GM04504 (cell line): ENCODE measurements at regions not wholly inside any gene's neighbourhood (a gene's known extent, or its start where the extent isn't known, plus 50 kb on each side); places are given as distances from the start of the nearest gene placed in this dataset.

Source experiments
- DNase-seq: peaks from one replicate; pipeline ENCODE4 v3.0.0-alpha.2; 2012; ENCODE audit warnings: low read depth

DNA sequence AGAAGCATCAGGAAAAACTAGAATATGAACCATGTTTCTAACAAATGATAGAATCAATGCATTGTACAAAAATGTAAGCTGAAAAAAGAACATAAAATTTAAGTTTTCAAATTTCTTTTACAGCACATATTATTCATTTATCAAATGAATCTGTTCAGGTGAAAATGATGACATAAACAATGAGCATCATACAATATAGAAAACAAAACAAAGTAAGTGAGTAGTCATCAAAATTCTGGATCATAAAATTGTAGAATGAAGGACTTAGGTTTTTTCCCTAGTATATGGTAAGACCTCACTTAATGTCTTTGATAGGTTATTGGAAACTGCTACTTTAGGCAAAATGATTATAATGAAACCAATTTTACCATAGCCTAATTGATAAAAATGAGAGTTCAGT is 427.0 kb upstream of the KCNH7 start:
- no peak for DNase-seq

DNA sequence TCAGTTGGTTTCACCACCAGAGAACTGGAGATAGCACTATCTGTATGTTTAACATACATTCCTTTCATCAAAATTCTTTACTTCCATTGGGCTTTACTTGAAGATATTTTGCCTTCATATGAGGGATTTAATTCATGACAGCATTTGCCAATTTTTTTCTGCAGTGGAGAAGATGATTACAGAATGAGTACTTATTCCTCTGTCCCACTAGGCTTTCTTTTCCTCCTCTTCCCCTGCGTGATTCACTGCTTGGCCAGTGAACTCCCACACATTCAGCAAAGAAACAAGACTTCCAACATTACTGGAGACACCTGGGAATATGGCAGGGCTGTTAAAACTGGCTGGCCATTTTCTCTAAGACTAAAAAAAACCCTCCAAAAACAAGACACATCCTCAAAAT is 425.8 kb upstream of the KCNH7 start:
- DNase-seq: no peak

DNA sequence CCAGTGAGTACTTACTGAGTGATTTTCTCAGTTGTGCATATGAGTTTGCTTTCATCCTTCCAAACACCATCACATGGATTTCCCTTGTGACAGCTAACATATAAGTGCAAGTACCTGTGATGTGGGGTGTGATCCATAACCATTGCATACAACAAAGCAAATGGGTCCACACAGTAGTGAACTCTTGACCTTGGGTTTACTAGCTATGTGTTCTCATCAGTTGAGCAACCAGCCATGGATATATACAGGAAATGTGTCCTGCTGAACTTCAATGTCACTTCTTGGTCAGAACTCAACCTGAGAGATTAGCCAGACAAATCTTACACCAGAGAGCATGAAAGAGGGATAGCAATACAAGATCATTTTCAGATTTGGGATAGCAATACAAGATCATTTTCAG is 420.9 kb upstream of the KCNH7 start:
- no peak for DNase-seq

DNA sequence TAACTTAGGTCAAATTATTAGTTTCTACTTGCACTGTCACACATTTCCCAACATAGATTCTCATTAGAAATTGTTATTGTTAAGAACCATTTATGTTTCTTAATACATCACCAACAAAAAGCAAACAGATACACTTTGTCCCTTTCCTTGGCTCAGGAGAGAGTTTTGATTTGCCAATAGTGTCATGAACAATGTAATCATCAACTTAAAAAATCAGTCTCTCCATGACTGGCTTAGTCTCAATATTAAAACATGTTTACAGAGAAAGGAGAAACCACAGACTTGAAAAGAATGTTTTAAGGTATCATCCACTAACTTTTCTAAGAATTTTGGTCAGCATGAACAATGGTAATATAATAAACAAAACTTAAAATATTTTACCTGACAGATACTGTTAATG is 416.5 kb upstream of the KCNH7 start:
- no peak for DNase-seq

DNA sequence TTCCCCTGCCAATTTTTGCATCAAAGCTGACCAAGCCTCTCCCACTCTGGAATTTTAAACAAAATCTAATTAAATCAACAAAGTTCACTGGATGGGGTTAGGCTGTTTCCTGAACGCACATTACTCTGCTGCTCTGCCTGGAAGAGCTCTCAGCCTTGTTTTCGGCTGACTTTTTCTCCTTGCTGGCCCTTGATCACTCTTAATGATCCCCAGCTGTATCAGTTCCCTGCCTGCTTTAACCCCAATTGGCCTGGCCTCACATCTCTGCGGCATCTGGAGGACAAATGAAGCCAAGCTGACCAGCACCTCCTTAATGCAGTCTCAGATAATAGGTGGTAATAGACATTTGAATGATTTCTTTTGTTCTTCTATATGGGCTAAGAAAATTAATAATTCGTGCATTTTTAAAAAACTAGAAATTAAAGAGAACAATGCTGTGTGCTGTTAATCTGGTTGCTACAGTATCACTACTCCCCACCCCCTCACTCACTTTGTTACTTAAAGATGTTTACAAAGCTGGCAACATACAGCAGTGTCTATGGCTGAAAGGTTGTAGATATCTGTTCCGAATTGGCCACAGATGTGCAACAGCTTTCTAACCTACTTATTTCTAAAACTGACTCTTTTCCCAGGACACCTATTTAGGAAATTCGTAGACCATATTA is 415.2 kb upstream of the KCNH7 start:
- DNase-seq: no peak

DNA sequence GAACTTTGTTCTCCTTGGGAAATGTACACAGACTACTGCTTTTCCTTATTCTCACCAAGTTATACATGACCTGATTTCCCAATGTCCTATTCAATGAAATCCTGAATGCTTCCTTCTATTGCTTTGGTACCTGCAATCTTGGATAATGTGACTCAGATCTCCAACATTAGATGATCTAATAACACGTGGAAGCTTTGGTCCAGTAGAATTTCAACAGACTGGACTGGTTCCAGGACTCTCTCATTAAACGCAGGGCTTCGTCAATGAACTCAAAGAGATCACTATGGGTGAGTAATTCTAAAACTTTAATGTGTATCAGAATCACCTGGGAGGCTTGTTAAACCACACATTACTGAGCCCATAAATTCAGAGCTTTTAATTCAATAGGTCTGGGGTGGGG is 413.6 kb upstream of the KCNH7 start:
- no peak for DNase-seq

DNA sequence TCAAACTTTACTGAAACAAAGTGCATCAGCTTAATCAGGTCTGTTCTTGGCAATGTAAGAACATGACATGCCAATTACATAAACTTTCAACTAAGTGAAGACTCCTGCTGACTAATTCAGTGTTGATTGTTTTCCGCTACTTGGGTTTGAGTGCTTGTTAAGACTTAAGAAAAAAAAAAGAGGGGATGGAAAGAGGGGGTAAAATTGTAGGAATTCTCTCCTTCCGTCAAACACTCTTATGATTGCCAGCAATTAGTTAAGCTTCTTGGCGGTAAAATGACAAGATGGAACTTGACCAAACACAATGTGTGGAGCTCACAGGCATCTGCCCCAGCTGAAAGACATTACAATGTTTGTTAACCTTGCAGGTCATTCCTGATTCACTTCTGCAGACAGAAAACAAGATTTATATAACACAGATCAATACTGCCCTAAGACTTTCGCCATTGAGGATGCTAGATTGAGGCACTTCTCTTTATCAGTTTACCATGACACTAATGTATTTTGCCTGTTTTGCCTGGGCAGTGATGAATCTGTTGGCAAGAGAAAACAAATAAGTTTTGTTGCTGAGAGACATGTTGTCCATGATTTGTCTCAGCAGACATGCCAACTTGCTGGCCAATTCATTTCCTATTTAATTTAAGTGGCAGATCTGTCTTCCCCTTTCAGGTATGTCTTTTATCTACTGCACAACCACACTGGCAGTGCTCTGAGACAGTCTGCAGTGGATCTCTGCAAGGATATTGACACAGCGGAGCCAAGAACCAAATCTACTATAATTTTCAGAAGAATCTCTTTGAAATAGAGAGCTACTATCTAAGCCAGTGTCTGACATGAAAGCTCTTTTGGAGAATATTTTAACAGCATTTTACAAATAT is 410.0 kb upstream of the KCNH7 start:
- DNase-seq: no peak

DNA sequence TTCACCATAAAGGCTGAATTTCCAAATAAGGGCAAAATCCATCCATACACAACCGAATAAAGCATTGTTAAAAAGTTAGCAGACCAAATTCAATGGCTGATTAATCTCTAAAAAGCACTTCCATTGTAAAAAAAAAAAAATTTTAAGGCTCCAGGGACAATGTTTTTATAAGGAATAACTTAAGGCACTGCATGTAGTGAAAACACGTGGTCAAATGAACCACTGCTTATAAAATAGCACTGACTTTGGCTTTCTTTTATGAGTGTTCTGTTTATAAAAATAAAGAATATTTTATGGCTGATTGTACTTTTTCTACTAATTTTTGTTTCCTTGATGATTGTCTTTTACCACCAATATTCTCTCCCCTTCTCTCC is 409.3 kb upstream of the KCNH7 start:
- DNase-seq: no peak

DNA sequence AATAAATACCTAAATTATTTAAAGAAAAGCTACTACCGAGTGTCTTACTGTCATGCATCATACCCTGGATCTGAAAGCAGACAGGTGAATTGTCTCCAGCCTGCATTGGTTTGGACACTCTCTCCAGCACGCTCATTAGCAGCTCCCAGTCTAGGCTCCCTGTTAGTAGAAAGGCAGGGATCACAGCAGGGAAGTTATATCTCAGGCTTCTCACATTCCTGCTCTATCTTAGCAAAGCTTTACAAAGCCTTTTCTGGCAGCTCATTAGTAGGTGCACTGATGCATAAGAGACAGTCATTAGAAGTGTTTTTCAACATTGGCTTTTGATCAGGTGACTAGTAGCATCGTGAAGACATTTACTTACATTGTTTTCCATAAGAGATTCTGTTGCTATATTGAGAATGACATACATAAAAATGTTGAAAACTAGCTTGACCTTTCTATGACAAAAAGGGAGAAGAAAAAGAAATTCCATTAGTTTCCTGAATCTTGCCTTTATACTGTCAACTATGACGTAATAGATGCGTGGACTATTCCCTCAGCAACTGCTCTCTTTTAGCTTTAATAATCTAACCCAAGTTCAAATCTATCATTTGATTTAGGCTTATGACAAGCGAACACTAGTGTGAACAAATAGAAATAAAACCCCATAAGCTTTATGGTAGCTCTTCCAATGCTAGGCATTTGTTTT is 408.7 kb upstream of the KCNH7 start:
- no peak for DNase-seq

DNA sequence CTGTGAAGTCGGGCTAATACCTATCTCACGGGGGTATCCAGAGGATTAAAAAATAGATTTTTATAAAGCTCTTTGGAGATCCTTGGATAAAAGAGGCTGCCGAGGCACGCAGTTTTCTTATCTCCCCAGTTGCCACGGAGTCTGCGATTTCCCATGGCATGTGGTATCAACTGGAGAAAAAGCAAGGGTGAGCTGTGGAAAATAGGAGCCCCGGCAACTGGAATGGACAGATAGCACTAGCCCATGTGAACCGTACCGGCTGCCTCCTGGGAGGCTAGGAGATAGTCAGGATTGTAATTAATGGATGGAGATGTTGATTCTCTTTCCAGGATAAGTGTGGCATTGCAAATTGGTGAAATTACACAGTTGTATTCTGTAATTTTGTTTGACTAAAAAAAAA is 407.6 kb upstream of the KCNH7 start:
- DNase-seq: no peak

DNA sequence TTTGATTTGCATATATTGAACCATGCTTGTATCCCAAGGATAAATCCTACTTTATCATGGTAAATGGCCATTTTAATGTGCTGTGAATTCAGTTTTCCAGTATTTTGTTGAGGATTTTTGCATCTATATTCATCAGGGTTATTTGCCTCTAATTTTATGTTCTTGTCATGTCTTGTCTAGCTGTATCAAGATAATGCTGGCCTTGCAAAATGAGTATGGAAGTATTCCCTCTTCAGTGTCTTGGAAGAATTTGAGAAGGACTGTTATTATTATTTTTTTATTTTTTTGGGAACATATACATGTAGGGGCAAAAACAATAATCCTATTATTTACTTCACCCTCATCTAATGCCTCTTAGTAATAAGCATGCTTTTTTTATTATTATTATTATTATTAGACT is 398.0 kb upstream of the KCNH7 start:
- no peak for DNase-seq

DNA sequence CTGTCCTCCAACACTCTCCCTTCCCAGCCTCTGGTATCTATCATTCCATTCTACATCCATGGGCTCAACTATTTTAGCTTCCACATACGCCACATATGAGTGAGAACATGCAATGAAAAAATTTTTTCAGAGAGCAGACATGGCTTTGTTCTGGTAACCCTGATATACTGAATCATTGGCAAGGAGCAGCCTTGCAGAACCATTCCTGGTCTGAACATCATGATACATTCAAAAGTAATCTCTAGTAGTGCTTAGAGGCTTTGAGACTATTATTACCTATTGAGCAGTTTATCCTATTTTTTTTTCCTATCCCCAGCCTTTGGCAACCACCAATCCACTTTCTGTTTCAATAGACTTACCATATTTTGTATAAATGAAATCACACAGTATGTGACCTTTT is 393.1 kb upstream of the KCNH7 start:
- no peak for DNase-seq

DNA sequence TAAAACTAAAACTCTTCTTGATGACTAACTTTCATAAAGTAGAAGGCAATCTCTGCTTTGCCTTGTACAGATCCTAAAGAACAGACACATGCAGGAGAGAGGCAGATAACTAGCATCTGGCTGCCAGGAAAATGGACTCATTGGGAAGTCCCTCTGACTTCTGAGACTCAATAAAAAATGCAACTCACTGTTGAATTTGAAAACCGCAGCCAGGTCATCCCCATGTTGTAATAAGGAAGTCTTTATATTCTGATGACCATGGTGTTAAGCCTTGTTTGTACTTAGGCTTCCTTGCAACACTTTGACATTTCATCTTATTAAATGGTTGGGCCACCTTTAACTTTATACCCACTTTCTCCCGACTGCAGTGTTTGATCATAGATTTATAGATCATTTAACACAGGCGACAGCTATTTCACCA is 375.1 kb upstream of the KCNH7 start:
- DNase-seq: peak; percentile 69

DNA sequence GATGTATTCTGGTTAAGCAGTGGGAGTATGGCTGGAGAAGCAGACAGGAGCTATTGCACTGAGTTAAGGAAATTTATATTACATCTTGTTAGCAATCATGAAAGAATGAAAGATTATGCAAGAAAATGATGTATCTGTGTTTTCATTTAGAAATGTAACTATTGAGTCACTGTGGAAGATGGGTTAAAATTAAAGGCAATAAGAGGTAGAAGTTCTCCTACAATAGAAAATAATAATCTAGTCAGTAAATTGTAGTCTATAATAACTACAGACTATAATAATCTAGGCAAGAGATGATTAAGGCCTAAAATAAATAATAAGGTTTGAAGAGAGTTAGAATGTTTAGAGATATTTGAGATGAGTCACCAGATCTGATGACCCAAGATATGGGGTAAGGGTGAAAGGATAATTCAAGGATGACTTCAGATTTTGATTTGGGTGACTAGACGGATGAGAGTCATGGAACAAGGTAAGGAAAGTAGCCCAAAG is 371.9 kb upstream of the KCNH7 start:
- DNase-seq: peak; percentile 26

DNA sequence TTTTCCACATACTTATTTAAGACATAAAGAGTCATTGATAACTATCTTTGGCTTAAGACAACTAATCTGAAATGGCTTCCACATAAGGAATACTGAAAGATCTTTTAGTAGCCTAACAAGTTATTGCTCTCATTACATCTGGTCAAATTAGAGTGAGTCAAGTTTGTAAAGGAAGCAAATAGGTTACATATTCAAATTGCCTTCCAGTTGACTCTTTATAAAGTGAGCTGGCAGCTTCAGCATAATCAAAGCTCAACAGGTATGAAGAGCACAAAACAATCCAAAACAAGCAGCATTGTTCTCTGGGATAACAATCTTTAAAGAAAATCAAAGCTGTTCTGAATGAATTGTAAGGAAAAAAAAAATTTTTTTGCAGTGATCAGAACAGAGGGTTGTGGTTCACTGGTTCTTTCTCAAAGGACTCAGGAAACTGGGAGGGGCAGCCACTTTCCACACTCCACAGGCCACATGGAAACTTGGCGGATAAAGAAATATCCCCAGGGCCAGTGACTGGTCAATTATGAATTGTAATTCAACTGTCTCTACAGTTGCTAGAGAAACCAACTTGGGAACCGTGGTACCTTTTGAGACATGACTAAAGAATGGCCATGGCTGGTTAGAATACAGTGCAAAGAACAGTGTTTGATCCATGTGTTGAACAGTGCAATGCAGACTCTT is 369.3 kb upstream of the KCNH7 start:
- DNase-seq: no peak

DNA sequence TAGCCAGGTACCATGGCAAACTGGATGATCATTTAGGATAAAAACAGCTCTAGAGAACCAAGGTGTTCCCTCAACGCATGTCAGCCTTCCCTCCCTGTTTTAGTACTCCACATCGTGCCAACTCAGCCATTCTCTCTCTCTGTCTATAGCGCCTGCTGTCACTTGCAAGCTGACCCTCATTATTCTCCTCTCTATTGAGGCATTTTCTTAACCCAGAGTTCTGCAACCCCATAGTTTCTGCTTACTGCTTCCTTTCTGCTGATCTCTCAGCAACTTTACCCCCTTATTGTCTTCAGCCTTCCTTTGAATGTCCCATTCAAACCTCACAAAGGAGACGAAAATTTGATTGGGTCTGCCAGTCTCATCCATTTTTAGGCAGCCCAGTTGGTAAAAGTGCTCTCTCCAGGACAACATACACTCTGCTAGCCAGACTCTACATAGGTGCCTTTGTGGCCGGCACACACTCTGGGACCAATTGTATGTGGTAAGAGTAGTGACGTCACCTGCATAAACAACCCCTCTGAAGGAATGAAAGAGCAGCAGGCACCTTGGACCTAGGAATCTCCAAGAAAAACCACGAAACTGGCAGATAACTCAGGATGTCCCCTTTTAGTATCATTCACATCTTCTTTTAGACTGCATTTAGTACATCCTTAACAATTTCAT is 367.2 kb upstream of the KCNH7 start:
- DNase-seq: no peak

DNA sequence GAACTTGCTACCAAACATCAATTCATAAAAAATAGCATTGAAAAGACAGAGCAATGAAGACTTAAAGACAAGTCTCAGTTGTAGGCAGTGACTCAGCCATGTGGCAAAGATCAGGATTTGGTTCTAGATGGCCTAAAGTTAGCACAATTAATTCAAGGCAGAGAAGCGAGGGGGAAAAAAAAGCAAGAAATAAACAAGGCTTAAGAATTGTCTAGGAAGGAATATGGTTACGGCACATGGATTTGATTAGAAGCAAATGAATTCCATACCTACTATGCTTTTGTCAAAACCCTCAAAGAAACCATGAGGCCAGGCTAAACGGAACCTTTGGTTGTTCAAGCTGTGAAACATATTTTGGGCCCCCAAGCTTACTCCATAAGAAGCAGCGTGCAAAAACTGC is 362.2 kb upstream of the KCNH7 start:
- no peak for DNase-seq

DNA sequence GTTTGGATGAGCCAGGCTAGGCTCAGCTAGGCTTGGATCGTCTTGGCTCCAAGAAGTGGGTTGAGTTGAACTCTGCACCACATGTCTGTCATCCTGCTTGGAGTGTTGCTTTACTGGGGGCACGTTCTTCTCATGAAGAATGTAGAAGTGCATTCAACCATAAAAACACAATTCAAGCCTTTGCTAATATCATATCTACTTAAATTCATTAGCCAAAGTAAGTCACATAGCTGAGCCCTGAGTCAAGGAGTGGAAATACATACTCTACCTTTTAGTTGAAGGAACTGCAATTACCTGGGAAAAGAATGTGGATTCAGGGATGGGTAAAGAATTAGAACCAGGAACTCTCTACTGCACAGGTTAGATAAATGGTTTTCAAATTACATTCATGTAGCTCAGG is 360.4 kb upstream of the KCNH7 start:
- DNase-seq: no peak

DNA sequence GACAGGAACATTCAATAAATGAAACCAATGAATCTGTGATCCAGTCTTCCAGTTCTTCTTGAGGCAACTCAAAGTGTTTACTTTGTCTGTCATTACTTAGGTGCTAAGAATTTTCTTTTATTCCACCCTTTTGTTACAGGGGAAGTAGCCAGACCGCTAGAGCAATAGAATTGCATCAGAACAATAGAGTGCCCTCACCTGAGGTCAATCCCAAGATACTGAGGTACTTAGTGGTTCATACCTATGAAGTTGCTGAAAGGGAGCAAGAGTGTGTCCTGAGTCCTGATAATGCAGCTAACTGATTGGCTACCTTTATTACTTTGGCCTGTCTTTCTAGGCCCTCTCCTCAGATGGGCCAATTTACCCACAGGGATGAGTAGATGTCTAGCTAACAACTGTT is 359.4 kb upstream of the KCNH7 start:
- no peak for DNase-seq

DNA sequence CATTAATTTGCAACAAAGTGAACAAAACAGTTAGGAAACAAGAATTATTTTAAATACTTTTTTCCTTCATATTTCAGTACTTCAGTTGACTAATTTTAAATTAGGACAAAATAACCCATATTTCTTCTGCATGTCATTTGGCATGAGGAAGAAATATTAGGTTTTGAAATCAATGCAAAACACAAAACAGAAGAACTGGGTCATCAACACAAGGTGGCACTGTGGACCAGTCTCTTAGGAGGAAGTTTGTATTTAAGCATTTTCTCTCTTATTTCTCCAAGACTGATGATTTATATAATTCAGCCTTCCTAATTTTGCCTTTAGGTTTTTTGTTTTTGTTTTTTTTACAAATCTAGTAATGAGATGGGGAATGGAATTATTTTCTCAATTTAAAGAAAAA is 352.8 kb upstream of the KCNH7 start:
- no peak for DNase-seq

DNA sequence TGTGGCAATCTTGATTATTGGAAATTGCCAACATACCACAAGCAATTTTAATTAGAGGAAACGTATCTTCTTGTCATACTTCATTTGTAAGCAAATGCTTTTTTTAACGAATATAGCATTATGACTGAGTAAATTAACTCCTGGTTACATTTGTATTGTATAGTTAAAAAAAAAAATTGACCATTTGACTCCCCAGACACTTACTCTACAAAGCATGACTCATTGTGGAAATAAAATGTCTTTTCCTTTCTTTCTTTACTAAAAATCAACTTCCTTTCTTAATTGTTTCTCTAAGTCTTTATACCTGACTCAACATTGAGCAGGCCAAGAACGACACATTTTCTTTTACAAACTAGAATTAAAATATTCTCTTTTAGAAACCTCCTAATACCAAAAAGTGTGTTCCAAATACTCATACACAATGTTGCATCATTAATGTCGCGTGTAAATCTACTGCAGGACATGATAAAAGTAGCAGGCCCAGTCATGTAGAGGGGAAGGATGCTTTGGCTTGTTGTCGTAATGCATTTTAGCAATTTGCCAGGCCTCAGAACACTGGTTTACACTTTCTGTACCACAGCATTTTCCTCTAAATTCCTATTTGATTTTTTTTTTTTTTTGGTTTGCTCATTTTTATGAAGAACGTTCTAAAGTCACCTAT is 349.6 kb upstream of the KCNH7 start:
- DNase-seq: no peak
